WTC11 (cell line): ENCODE measurements at regions not wholly inside any gene's neighbourhood (a gene's known extent, or its start where the extent isn't known, plus 50 kb on each side); places are given as distances from the start of the nearest gene placed in this dataset.

Source experiments
- AFF4 ChIP-seq: sonication (generic); formaldehyde crosslinking; IDR thresholded peaks from 2 replicates; pipeline ENCODE4 v1.8.1; 2023; ENCODE audit warnings: mild to moderate bottlenecking, missing genetic modification reagents, borderline replicate concordance
- ATF6 ChIP-seq: sonication (generic); formaldehyde crosslinking; IDR thresholded peaks from 2 replicates; pipeline ENCODE4 v1.8.1; 2023; ENCODE audit warnings: mild to moderate bottlenecking, missing genetic modification reagents
- CTCF ChIP-seq: fragments of 200-600 bp; IDR thresholded peaks from 2 replicates; pipeline ENCODE4 v1.8.0; 2022; ENCODE audit warnings: antibody characterized with exemption
- FOXP1 ChIP-seq: sonication (generic); formaldehyde crosslinking; IDR thresholded peaks from 2 replicates; pipeline ENCODE4 v1.8.0; 2022; ENCODE audit warnings: missing genetic modification reagents, mild to moderate bottlenecking, moderate library complexity, borderline replicate concordance
- JAZF1 ChIP-seq: fragments of 250-450 bp; sonication (Bioruptor Pico); IDR thresholded peaks from 2 replicates; pipeline ENCODE4 v1.9.0; 2021; ENCODE audit warnings: moderate library complexity, mild to moderate bottlenecking, inconsistent platforms
- NFYB ChIP-seq: sonication (generic); formaldehyde crosslinking; conservative IDR thresholded peaks from 2 replicates; pipeline ENCODE4 v1.8.0; 2022; ENCODE audit warnings: low read depth, missing genetic modification reagents
- NR1H2 ChIP-seq: sonication (generic); formaldehyde crosslinking; IDR thresholded peaks from 2 replicates; pipeline ENCODE4 v1.9.0; 2021; ENCODE audit warnings: mild to moderate bottlenecking, moderate library complexity, missing genetic modification reagents
- RELA ChIP-seq: sonication (generic); formaldehyde crosslinking; IDR thresholded peaks from 2 replicates; pipeline ENCODE4 v1.8.1; 2022; ENCODE audit warnings: missing genetic modification reagents, mild to moderate bottlenecking, borderline replicate concordance
- ZNF281 ChIP-seq: sonication (generic); formaldehyde crosslinking; IDR thresholded peaks from 2 replicates; pipeline ENCODE4 v1.8.0; 2023; ENCODE audit warnings: mild to moderate bottlenecking, missing genetic modification reagents
- ZNF532 ChIP-seq: fragments of 250-450 bp; sonication (Bioruptor Pico); IDR thresholded peaks from 2 replicates; pipeline ENCODE4 v1.9.0; 2021; ENCODE audit warnings: mild to moderate bottlenecking, borderline replicate concordance
- TF ChIP-seq, protein P1 (sequence below): sonication (generic); formaldehyde crosslinking; IDR thresholded peaks from 2 replicates; pipeline ENCODE4 v1.8.1; 2023; ENCODE audit warnings: mild to moderate bottlenecking, missing genetic modification reagents, moderate library complexity
- TF ChIP-seq, protein P2 (sequence below): sonication (generic); formaldehyde crosslinking; IDR thresholded peaks from 2 replicates; pipeline ENCODE4 v1.8.0; 2023; ENCODE audit warnings: missing genetic modification reagents, mild to moderate bottlenecking, borderline replicate concordance
- TF ChIP-seq, protein P3 (sequence below): sonication (generic); formaldehyde crosslinking; IDR thresholded peaks from 2 replicates; pipeline ENCODE4 v1.8.0; 2022; ENCODE audit warnings: mild to moderate bottlenecking, missing genetic modification reagents
- TF ChIP-seq, protein P4 (sequence below): sonication (generic); formaldehyde crosslinking; IDR thresholded peaks from 2 replicates; pipeline ENCODE4 v1.8.1; 2023; ENCODE audit warnings: mild to moderate bottlenecking, missing genetic modification reagents, moderate library complexity

DNA sequence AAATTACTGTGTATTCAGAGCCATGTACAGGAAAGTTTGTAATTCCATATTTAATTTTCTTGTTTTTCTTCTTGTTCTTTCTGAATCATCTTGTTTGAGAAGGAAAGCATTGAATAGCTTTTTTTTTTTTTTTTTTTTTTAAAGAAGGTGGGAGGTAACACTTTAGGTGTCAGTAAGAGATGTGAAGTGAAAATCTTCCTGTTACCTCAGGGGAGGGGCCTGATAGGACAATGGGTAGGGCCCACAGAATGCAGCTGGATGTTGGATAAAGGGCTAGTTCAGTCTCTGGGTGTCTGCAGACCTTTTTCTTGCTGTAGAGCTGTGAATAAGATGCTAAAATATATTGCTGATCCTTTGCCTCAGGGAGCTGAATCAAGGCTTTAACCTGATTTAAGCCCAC, 317.4 kb downstream of the MAN2A1 start:
- TF ChIP-seq, protein P1, sequence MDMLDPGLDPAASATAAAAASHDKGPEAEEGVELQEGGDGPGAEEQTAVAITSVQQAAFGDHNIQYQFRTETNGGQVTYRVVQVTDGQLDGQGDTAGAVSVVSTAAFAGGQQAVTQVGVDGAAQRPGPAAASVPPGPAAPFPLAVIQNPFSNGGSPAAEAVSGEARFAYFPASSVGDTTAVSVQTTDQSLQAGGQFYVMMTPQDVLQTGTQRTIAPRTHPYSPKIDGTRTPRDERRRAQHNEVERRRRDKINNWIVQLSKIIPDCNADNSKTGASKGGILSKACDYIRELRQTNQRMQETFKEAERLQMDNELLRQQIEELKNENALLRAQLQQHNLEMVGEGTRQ (CRISPR knock-in tag) = no peak
- no peak for TF ChIP-seq ZNF532 (CRISPR knock-in tag)
- no peak for TF ChIP-seq CTCF
- TF ChIP-seq NFYB (CRISPR knock-in tag) = no peak
- TF ChIP-seq FOXP1 = no peak
- TF ChIP-seq JAZF1 (CRISPR knock-in tag) = no peak
- TF ChIP-seq NR1H2 = no peak
- TF ChIP-seq ATF6 (CRISPR knock-in tag) = no peak
- no peak for TF ChIP-seq AFF4
- no peak for TF ChIP-seq ZNF281 (CRISPR knock-in tag)
- TF ChIP-seq, protein P2, sequence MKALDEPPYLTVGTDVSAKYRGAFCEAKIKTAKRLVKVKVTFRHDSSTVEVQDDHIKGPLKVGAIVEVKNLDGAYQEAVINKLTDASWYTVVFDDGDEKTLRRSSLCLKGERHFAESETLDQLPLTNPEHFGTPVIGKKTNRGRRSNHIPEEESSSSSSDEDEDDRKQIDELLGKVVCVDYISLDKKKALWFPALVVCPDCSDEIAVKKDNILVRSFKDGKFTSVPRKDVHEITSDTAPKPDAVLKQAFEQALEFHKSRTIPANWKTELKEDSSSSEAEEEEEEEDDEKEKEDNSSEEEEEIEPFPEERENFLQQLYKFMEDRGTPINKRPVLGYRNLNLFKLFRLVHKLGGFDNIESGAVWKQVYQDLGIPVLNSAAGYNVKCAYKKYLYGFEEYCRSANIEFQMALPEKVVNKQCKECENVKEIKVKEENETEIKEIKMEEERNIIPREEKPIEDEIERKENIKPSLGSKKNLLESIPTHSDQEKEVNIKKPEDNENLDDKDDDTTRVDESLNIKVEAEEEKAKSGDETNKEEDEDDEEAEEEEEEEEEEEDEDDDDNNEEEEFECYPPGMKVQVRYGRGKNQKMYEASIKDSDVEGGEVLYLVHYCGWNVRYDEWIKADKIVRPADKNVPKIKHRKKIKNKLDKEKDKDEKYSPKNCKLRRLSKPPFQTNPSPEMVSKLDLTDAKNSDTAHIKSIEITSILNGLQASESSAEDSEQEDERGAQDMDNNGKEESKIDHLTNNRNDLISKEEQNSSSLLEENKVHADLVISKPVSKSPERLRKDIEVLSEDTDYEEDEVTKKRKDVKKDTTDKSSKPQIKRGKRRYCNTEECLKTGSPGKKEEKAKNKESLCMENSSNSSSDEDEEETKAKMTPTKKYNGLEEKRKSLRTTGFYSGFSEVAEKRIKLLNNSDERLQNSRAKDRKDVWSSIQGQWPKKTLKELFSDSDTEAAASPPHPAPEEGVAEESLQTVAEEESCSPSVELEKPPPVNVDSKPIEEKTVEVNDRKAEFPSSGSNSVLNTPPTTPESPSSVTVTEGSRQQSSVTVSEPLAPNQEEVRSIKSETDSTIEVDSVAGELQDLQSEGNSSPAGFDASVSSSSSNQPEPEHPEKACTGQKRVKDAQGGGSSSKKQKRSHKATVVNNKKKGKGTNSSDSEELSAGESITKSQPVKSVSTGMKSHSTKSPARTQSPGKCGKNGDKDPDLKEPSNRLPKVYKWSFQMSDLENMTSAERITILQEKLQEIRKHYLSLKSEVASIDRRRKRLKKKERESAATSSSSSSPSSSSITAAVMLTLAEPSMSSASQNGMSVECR = no peak
- TF ChIP-seq, protein P3, sequence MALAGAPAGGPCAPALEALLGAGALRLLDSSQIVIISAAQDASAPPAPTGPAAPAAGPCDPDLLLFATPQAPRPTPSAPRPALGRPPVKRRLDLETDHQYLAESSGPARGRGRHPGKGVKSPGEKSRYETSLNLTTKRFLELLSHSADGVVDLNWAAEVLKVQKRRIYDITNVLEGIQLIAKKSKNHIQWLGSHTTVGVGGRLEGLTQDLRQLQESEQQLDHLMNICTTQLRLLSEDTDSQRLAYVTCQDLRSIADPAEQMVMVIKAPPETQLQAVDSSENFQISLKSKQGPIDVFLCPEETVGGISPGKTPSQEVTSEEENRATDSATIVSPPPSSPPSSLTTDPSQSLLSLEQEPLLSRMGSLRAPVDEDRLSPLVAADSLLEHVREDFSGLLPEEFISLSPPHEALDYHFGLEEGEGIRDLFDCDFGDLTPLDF = no peak
- no peak for TF ChIP-seq RELA (CRISPR knock-in tag)
- TF ChIP-seq, protein P4, sequence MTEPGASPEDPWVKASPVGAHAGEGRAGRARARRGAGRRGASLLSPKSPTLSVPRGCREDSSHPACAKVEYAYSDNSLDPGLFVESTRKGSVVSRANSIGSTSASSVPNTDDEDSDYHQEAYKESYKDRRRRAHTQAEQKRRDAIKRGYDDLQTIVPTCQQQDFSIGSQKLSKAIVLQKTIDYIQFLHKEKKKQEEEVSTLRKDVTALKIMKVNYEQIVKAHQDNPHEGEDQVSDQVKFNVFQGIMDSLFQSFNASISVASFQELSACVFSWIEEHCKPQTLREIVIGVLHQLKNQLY (CRISPR knock-in tag) = no peak
